MM.1S (cell line): ENCODE measurements at regions not wholly inside any gene's neighbourhood (a gene's known extent, or its start where the extent isn't known, plus 50 kb on each side); places are given as distances from the start of the nearest gene placed in this dataset.
A peak's percentile ranks its signal among the peaks of the same experiment; 100 is the strongest.

Experiments used
- DNase-seq: peaks from one replicate; pipeline ENCODE4 v3.0.0-alpha.2; 2015
- H2AFZ ChIP-seq: fragments of 300-600 bp; sonication (generic); 2 replicates; pipeline ENCODE4 v1.6.0; 2016; ENCODE audit warnings: antibody characterized with exemption, low read length
- H3F3A ChIP-seq: fragments of 300-600 bp; sonication (generic); 2 replicates; pipeline ENCODE4 v1.6.1; 2016; ENCODE audit warnings: mild to moderate bottlenecking, antibody characterized with exemption, low read length, moderate library complexity, mixed read lengths; ENCODE audit not compliant: insufficient read depth
- H3K27ac ChIP-seq: fragments of 300-600 bp; sonication (generic); 2 replicates; pipeline ENCODE4 v1.5.1; 2016; ENCODE audit warnings: mild to moderate bottlenecking, low read length
- H3K27me3 ChIP-seq: fragments of 300-600 bp; sonication (generic); replicated peaks from 2 replicates; pipeline ENCODE4 v1.6.0; 2016; ENCODE audit warnings: low read length; ENCODE audit not compliant: insufficient read depth
- H3K36me3 ChIP-seq: fragments of 300-600 bp; sonication (generic); replicated peaks from 2 replicates; pipeline ENCODE4 v1.6.1; 2016; ENCODE audit warnings: mild to moderate bottlenecking, low read length, mixed read lengths; ENCODE audit not compliant: insufficient read depth
- H3K4me1 ChIP-seq: fragments of 300-600 bp; sonication (generic); 2 replicates; pipeline ENCODE4 v1.6.1; 2016; ENCODE audit warnings: low read length, mixed read lengths
- H3K4me2 ChIP-seq: fragments of 300-600 bp; sonication (generic); 2 replicates; pipeline ENCODE4 v1.6.0; 2016; ENCODE audit warnings: low read depth, low read length
- H3K4me3 ChIP-seq: fragments of 300-600 bp; sonication (generic); 2 replicates; pipeline ENCODE4 v1.5.1; 2016; ENCODE audit warnings: low read length, mixed read lengths
- H3K79me2 ChIP-seq: fragments of 300-600 bp; sonication (generic); 2 replicates; pipeline ENCODE4 v1.6.1; 2016; ENCODE audit warnings: mixed run types, low read length, mixed read lengths
- H3K9ac ChIP-seq: fragments of 300-600 bp; sonication (generic); 2 replicates; pipeline ENCODE4 v1.6.1; 2016; ENCODE audit warnings: low read length, mixed read lengths
- H3K9me2 ChIP-seq: fragments of 300-600 bp; sonication (generic); replicated peaks from 2 replicates; pipeline ENCODE4 v1.6.1; 2016; ENCODE audit warnings: mild to moderate bottlenecking, low read length, mixed read lengths; ENCODE audit not compliant: insufficient read depth
- H3K9me3 ChIP-seq: fragments of 300-600 bp; sonication (generic); replicated peaks from 2 replicates; pipeline ENCODE4 v1.6.1; 2016; ENCODE audit warnings: mild to moderate bottlenecking, low read length, mixed read lengths; ENCODE audit not compliant: insufficient read depth
- H4K20me1 ChIP-seq: fragments of 300-600 bp; sonication (generic); 2 replicates; pipeline ENCODE4 v1.6.1; 2016; ENCODE audit warnings: mild to moderate bottlenecking, low read length, moderate library complexity, mixed read lengths; ENCODE audit not compliant: insufficient read depth
- CTCF ChIP-seq: fragments of 300-600 bp; sonication (generic); IDR thresholded peaks from 2 replicates; pipeline ENCODE4 v1.5.1; 2016; ENCODE audit warnings: antibody characterized with exemption, low read length, mixed read lengths
- EZH2 ChIP-seq: fragments of 300-600 bp; sonication (generic); optimal IDR thresholded peaks from 2 replicates; pipeline ENCODE3; 2017; ENCODE audit warnings: low read depth, mild to moderate bottlenecking, antibody characterized with exemption, low read length, mixed read lengths
- EZH2phosphoT487 ChIP-seq: fragments of 300-600 bp; sonication (generic); IDR thresholded peaks from 2 replicates; pipeline ENCODE4 v1.6.1; 2018; ENCODE audit warnings: antibody characterized with exemption, low read length

GRCh38 chr18:78525366-78526111 lies 454.1 kb upstream of the SALL3 start:
- Histone ChIP-seq H3K9me2 (no peaks in the 10 kb centered on the region), H3K79me2 (no peaks in the 10 kb centered on the region), H3F3A (no peaks in the 10 kb centered on the region), H3K4me3 (no peak overlapping the region), H3K27me3 (no peaks in the 10 kb centered on the region), H3K9ac (no peak overlapping the region), H4K20me1 (no peaks in the 10 kb centered on the region), H3K4me1 (no peaks in the 10 kb centered on the region), H3K27ac (peak overlapping the region; percentile 14; the same call in 1 of the 2 replicates), H3K9me3 (no peaks in the 10 kb centered on the region), H2AFZ (no peak overlapping the region), H3K4me2 (no peak overlapping the region), H3K36me3 (no peaks in the 10 kb centered on the region)
- DNase-seq: no peak
- TF ChIP-seq EZH2phosphoT487 (no peak), EZH2 (no peak), CTCF (no peak)

GRCh38 chr18:78526275-78526674 lies 453.3 kb upstream of the SALL3 start:
- Histone ChIP-seq H3K36me3 (no peaks in the 10 kb centered on the region), H3K4me3 (no peak overlapping the region)

GRCh38 chr18:78526923-78527711 lies 452.5 kb upstream of the SALL3 start:
- H3K79me2 ChIP-seq: no peaks in the 10 kb centered on the region
- no peak overlapping the region for H3K9ac ChIP-seq
- no peak overlapping the region for H3K4me2 ChIP-seq
- H3F3A ChIP-seq: no peaks in the 10 kb centered on the region
- DNase-seq: no peak
- H3K4me1 ChIP-seq: no peaks in the 10 kb centered on the region
- no peaks in the 10 kb centered on the region for H4K20me1 ChIP-seq
- H3K27ac ChIP-seq: no peak overlapping the region
- no peak overlapping the region for H2AFZ ChIP-seq
- no peaks in the 10 kb centered on the region for H3K27me3 ChIP-seq
- H3K9me3 ChIP-seq: no peaks in the 10 kb centered on the region
- H3K9me2 ChIP-seq: no peaks in the 10 kb centered on the region
- no peak for TF ChIP-seq EZH2phosphoT487
- no peak for TF ChIP-seq CTCF
- no peak for TF ChIP-seq EZH2
- H3K36me3 ChIP-seq: no peaks in the 10 kb centered on the region
- H3K4me3 ChIP-seq: no peak overlapping the region

More at GRCh38 chr18:78526275-78526674, 453.3 kb upstream of the SALL3 start:
- Histone ChIP-seq H3K79me2 (no peaks in the 10 kb centered on the region), H3F3A (no peaks in the 10 kb centered on the region), H4K20me1 (no peaks in the 10 kb centered on the region), H3K9ac (no peak overlapping the region), H2AFZ (no peak overlapping the region), H3K4me1 (no peaks in the 10 kb centered on the region), H3K9me3 (no peaks in the 10 kb centered on the region), H3K4me2 (no peak overlapping the region), H3K27ac (no peak overlapping the region), H3K9me2 (no peaks in the 10 kb centered on the region), H3K27me3 (no peaks in the 10 kb centered on the region)
- DNase-seq: no peak
- TF ChIP-seq EZH2phosphoT487: no peak
- TF ChIP-seq EZH2: no peak
- no peak for TF ChIP-seq CTCF
